RPMI7951 (cell line): ENCODE measurements at regions not wholly inside any gene's neighbourhood (a gene's known extent, or its start where the extent isn't known, plus 50 kb on each side); places are given as distances from the start of the nearest gene placed in this dataset.
"Not testable (repeated sequence)": the region's sequence is repeated elsewhere in the genome, so short reads cannot be mapped to it uniquely, and the experiment has no call there.

ENCODE experiments used
- DNase-seq: peaks from one replicate; pipeline ENCODE4 v3.0.0-alpha.2; 2012; ENCODE audit warnings: low read depth

GRCh38 chr13:42373048-42373812 is 101.3 kb downstream of the AKAP11 start:
- DNase-seq, result no peak

- DNase-seq, result no peak
Observed at GRCh38 chr13:42375663-42376062, 103.7 kb downstream of the AKAP11 start.

GRCh38 chr13:42377640-42378382 is 105.9 kb downstream of the AKAP11 start:
- DNase-seq, result peak; percentile 26

GRCh38 chr13:42378383-42378780 is 106.4 kb downstream of the AKAP11 start:
- no peak for DNase-seq

- DNase-seq, result peak; percentile 13
Observed at GRCh38 chr13:42379241-42379640, 107.3 kb downstream of the AKAP11 start.

- no peak for DNase-seq
Observed at GRCh38 chr13:42380420-42381164, 108.6 kb downstream of the AKAP11 start.

GRCh38 chr13:42381165-42381425 is 109.1 kb downstream of the AKAP11 start:
- DNase-seq, result no peak

GRCh38 chr13:42381426-42381825 is 109.5 kb downstream of the AKAP11 start:
- DNase-seq, result not testable (repeated sequence)

- no peak for DNase-seq
Observed at GRCh38 chr13:42383025-42383424, 111.1 kb downstream of the AKAP11 start.

GRCh38 chr13:42384265-42384664 is 112.3 kb downstream of the AKAP11 start:
- peak; percentile 28 for DNase-seq

- no peak for DNase-seq
Observed at GRCh38 chr13:42388326-42388725, 116.4 kb downstream of the AKAP11 start.

- DNase-seq, result no peak
Observed at GRCh38 chr13:42389041-42389440, 117.1 kb downstream of the AKAP11 start.

GRCh38 chr13:42392180-42392579 is 120.2 kb downstream of the AKAP11 start:
- DNase-seq, result no peak

- peak; percentile 55 for DNase-seq
Observed at GRCh38 chr13:42392716-42393572, 121.0 kb downstream of the AKAP11 start.

- DNase-seq, result no peak
Observed at GRCh38 chr13:42393573-42394360, 121.8 kb downstream of the AKAP11 start.

- no peak for DNase-seq
Observed at GRCh38 chr13:42394361-42394708, 122.4 kb downstream of the AKAP11 start.

- no peak for DNase-seq
Observed at GRCh38 chr13:42394711-42395085, 122.7 kb downstream of the AKAP11 start.

- no peak for DNase-seq
Observed at GRCh38 chr13:42395086-42395821, 123.3 kb downstream of the AKAP11 start.

- peak; percentile 60 for DNase-seq
Observed at GRCh38 chr13:42396501-42396900, 124.5 kb downstream of the AKAP11 start.

GRCh38 chr13:42396901-42397655 is 125.1 kb downstream of the AKAP11 start:
- DNase-seq, result peak; percentile 39
